T-cell (primary cell): ENCODE measurements at regions not wholly inside any gene's neighbourhood (a gene's known extent, or its start where the extent isn't known, plus 50 kb on each side); places are given as distances from the start of the nearest gene placed in this dataset.
A peak's percentile ranks its signal among the peaks of the same experiment; 100 is the strongest.

ENCODE experiments used
- ATAC-seq, 4 experiments: fragments of 200-7000 bp in 3 of 4; fragments of 150-1000 bp in 1 of 4; cut with Tn5 transposase; replicated peaks in 1 of 4; 1 replicate in 3 of 4; 2 replicates in 1 of 4; pipeline ENCODE4 v1.10.0; 2021; ENCODE audit warnings: moderate library complexity in 3 of 4, mild to moderate bottlenecking in 2 of 4, moderate number of reproducible peaks in 1 of 4
- CTCF ChIA-PET, 2 donors: fragments of 300-600 bp; sonication (Branson Sonifier 250); formaldehyde crosslinking; loops; one replicate each; lab custom pipeline; 2022; ENCODE audit warnings: antibody characterized with exemption in 2 of 2; lab: Charles Lee
- POLR2A ChIA-PET, 2 donors: fragments of 300-600 bp; sonication (Branson Sonifier 250); formaldehyde crosslinking; loops; one replicate each; lab custom pipeline; 2022; ENCODE audit warnings: antibody characterized with exemption in 2 of 2; lab: Charles Lee
- DNase-seq, 35 experiments: peaks; one replicate each; pipeline versions ENCODE4 v3.0.0 to v3.0.0-alpha.2; 2013 to 2023
- H3K27ac ChIP-seq: one replicate; pipeline ENCODE4 v1.5.1; 2013; ENCODE audit warnings: low read length
- H3K27me3 ChIP-seq, 2 experiments: replicated peaks in 1 of 2; 1 replicate in 1 of 2; 2 replicates in 1 of 2; pipeline versions ENCODE4 v1.6.1 to v1.7.0; 2013; ENCODE audit warnings: low read length in 1 of 2, mixed read lengths in 1 of 2; ENCODE audit not compliant: control insufficient read depth in 2 of 2, insufficient read depth in 2 of 2; ENCODE audit errors: extremely low read depth in 1 of 2
- H3K36me3 ChIP-seq, 2 donors: 1 replicate in 1 of 2; 2 replicates in 1 of 2; pipeline versions ENCODE4 v1.6.1 to v1.7.0; 2013; ENCODE audit warnings: low read length in 1 of 2; ENCODE audit not compliant: control insufficient read depth in 2 of 2, insufficient read depth in 1 of 2; ENCODE audit errors: extremely low read depth in 1 of 2
- H3K4me1 ChIP-seq, 2 experiments: 1 replicate in 1 of 2; 2 replicates in 1 of 2; pipeline versions ENCODE4 v1.6.1 to v1.7.0; 2013; ENCODE audit warnings: low read length in 2 of 2, mixed read lengths in 1 of 2; ENCODE audit not compliant: insufficient read depth in 2 of 2, control insufficient read depth in 1 of 2; ENCODE audit errors: extremely low read depth in 1 of 2
- H3K4me3 ChIP-seq, 2 donors: 1 replicate in 1 of 2; 2 replicates in 1 of 2; pipeline versions ENCODE4 v1.5.1 to v1.7.0; 2013; ENCODE audit warnings: mild to moderate bottlenecking in 2 of 2, low read length in 1 of 2, moderate library complexity in 1 of 2; ENCODE audit not compliant: control insufficient read depth in 1 of 2; ENCODE audit errors: extremely low read depth in 1 of 2
- H3K9me3 ChIP-seq: 2 replicates; pipeline ENCODE4 v1.7.0; 2013
- H3K27ac Mint-ChIP-seq, 2 donors: one replicate each; pipeline ENCODE4 v1.8.0; 2020 to 2021; ENCODE audit warnings: mild to moderate bottlenecking in 2 of 2, mixed read lengths in 2 of 2
- H3K27me3 Mint-ChIP-seq, 2 donors: one replicate each; pipeline ENCODE4 v1.8.0; 2021 to 2022; ENCODE audit warnings: mixed read lengths in 2 of 2
- H3K36me3 Mint-ChIP-seq: one replicate; pipeline ENCODE4 v1.8.0; 2021; ENCODE audit warnings: mixed read lengths
- H3K4me1 Mint-ChIP-seq, 3 donors: one replicate each; pipeline ENCODE4 v1.8.0; 2020 to 2022; ENCODE audit warnings: mixed read lengths in 3 of 3, mild to moderate bottlenecking in 1 of 3
- H3K4me3 Mint-ChIP-seq, 3 donors: one replicate each; pipeline ENCODE4 v1.8.0; 2020 to 2022; ENCODE audit warnings: mild to moderate bottlenecking in 3 of 3, mixed read lengths in 3 of 3, moderate library complexity in 3 of 3
- H3K9me3 Mint-ChIP-seq, 3 donors: one replicate each; pipeline ENCODE4 v1.8.0; 2020 to 2022; ENCODE audit warnings: mixed read lengths in 3 of 3
- WGBS: methylation state at CpG from one replicate; pipeline ENCODE4 v1.1.5; 2013; ENCODE audit warnings: missing lambda C conversion rate; ENCODE audit not compliant: insufficient coverage; 5-methylcytosine and 5-hydroxymethylcytosine counted together

DNA sequence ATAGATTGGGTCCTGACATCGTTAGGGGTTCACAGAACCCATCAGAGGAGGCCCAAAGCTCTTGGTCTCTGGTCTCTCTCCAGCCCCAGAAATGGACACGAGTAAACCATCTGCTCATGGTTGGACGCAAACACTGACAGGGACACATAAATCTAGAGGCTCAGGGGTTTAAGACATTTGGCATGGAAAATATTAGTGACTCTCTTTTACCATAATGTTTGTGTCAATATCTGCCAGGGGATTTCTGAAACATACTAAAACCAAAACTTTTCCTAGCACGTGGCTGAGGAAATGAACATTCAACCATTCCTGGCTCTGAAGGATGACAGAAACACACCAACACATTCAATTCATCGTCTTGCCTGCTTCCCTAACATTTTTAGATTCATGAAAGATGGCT lies 226.2 kb downstream of the SP3 start:
- CTCF ChIA-PET, result interaction anchor here in 1 of 2 donors (0.6 kb wide), 1 partner anchor 1681 kb away, joined by 3 read pairs; no protein-coding TSS in a partner anchor
- Histone ChIP-seq H3K36me3 (no peaks in the 10 kb centered on the region), H3K27ac (no peak overlapping the region), H3K27me3 (peaks cover 0 to 7% of the 10 kb centered on the region in 2 experiments), H3K9me3 (no peaks in the 10 kb centered on the region), H3K4me1 (no peaks in the 10 kb centered on the region), H3K4me3 (no peak overlapping the region)
- Mint-ChIP-seq H3K27me3 (peaks cover 17 to 27% of the 10 kb centered on the region in 2 donors), H3K27ac (no peak overlapping the region), H3K9me3 (peaks cover 2 to 4% (median 4%) of the 10 kb centered on the region in 3 donors), H3K4me1 (no peaks in the 10 kb centered on the region), H3K36me3 (no peaks in the 10 kb centered on the region), H3K4me3 (no peak overlapping the region)
- ATAC-seq (no peak), DNase-seq (no peak)
- WGBS, result 67% methylated on average over 1 of the region's 5 CpGs
- POLR2A ChIA-PET, result no interaction called here

DNA sequence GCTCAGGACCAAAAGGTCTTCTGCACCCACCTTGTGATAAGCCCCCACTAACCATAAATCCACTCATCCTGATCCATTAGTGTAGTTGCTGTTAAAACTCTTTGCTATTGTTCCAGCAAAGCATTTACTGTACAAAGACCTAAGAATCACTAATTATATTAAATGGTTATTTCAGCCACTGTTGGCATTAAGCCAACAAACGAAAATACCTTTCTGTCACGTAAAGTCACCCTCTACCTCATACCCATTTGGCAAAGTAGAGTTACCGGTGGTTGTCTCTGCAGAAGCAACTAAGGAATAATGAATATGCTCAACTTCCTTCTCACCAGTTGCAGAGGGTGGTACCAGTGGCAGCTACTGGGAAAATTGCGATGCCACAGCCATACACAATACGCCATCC lies 224.5 kb downstream of the SP3 start:
- Mint-ChIP-seq H3K9me3 (peaks cover 2 to 4% (median 4%) of the 10 kb centered on the region in 3 donors), H3K36me3 (no peaks in the 10 kb centered on the region), H3K27me3 (peaks cover 18 to 25% of the 10 kb centered on the region in 2 donors), H3K27ac (no peak overlapping the region), H3K4me3 (no peak overlapping the region), H3K4me1 (no peaks in the 10 kb centered on the region)
- CTCF ChIA-PET, result no interaction called here
- Histone ChIP-seq H3K36me3 (no peaks in the 10 kb centered on the region), H3K27me3 (peaks cover 0 to 9% of the 10 kb centered on the region in 2 experiments), H3K27ac (no peak overlapping the region), H3K4me3 (no peak overlapping the region), H3K9me3 (no peaks in the 10 kb centered on the region), H3K4me1 (no peaks in the 10 kb centered on the region)
- no peak for DNase-seq
- no peak for ATAC-seq
- POLR2A ChIA-PET, result no interaction called here
- WGBS, result no CpG with 5 or more reads among the region's 5 CpGs

DNA sequence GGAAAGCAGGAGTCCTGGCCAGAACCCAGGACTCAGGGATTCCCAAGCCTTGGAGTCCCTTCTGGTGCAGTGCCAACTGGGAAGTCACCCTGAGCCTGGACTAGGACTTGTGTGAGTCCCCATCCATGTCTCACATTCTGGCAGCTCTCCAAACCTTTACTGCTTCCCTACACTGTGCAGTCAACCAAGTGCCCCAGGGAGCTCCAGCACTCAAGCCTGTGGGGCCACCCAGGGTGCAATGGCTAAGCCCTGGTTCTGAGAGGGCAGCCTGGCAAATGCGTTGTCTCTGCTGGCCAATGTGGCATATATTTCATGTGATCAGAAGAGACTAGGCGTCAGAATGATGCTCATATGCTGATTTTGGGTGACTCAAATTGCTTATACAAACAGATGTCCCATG lies 223.4 kb downstream of the SP3 start:
- H3K4me1 Mint-ChIP-seq, result no peaks in the 10 kb centered on the region
- DNase-seq (no peak), ATAC-seq (no peak)
- H3K27ac Mint-ChIP-seq, result no peak overlapping the region
- H3K4me3 Mint-ChIP-seq, result no peak overlapping the region
- Histone ChIP-seq H3K27me3 (peaks cover 0 to 14% of the 10 kb centered on the region in 2 experiments), H3K27ac (no peak overlapping the region), H3K36me3 (no peaks in the 10 kb centered on the region), H3K4me1 (no peaks in the 10 kb centered on the region), H3K4me3 (no peak overlapping the region), H3K9me3 (no peaks in the 10 kb centered on the region)
- POLR2A ChIA-PET, result no interaction called here
- peaks cover 2 to 4% (median 4%) of the 10 kb centered on the region in 3 donors for H3K9me3 Mint-ChIP-seq
- CTCF ChIA-PET, result interaction anchor here in 1 of 2 donors (0.5 kb wide), 1 partner anchor 80 kb away, joined by 3 read pairs; no protein-coding TSS in a partner anchor
- H3K27me3 Mint-ChIP-seq, result peaks cover 25 to 34% of the 10 kb centered on the region in 2 donors
- 100% methylated on average over 1 of the region's 2 CpGs for WGBS
- no peaks in the 10 kb centered on the region for H3K36me3 Mint-ChIP-seq

DNA sequence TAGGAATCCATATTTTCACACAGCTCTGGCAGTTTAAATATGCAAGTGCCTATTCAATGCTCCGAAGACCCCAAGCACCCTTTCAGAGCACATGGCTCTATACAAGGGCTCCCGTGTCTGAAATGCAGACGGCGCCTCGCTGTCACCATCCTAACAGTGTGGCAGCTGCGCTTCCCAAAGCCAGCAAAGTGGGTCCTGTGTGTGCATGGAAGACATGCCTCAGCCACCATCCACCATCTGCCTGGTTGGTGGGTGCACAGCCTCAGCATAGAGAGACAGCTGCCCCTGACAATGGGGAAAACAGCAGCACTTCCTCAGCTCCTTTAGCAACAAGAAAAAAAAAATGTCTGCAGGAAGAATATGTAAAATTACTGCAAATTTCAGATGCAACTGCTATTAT lies 218.1 kb downstream of the SP3 start:
- no peaks in the 10 kb centered on the region for H3K9me3 ChIP-seq
- H3K27me3 ChIP-seq, result peaks cover 0 to 15% of the 10 kb centered on the region in 2 experiments
- H3K36me3 Mint-ChIP-seq, result no peaks in the 10 kb centered on the region
- H3K36me3 ChIP-seq, result no peaks in the 10 kb centered on the region
- peaks cover 29 to 38% of the 10 kb centered on the region in 2 donors for H3K27me3 Mint-ChIP-seq
- DNase-seq (no peak), ATAC-seq (no peak)
- H3K27ac Mint-ChIP-seq, result no peak overlapping the region
- no peaks in the 10 kb centered on the region for H3K9me3 Mint-ChIP-seq
- no peak overlapping the region for H3K27ac ChIP-seq
- no peaks in the 10 kb centered on the region for H3K4me1 Mint-ChIP-seq
- H3K4me1 ChIP-seq, result no peaks in the 10 kb centered on the region
- CTCF ChIA-PET, result no interaction called here
- H3K4me3 Mint-ChIP-seq, result no peak overlapping the region
- POLR2A ChIA-PET, result interaction anchor here in 1 of 2 donors (0.6 kb wide), 1 partner anchor 15 kb away, joined by 3 read pairs; no protein-coding TSS in a partner anchor
- WGBS, result 94% methylated on average over 6 of the region's 6 CpGs
- H3K4me3 ChIP-seq, result no peak overlapping the region

DNA sequence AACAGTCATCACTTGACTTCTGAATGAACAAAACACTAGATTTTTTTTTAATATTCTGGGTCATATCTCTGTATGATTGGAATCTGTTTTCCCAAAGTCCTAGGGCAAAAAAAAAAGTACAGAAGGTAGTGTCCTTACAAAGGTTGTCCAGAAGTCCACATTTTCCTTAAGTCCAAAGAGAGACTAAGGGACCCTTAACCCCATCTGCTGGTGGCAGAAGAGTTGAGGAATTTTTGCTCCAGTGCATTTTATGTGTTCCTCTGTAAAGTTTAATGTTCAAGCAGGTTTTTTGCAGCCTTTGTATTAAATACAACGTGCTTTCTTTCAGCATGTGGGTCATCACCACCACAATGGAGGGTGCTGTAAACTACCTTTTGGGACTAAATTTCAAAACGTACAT lies 215.9 kb downstream of the SP3 start:
- H3K4me3 Mint-ChIP-seq, result no peak overlapping the region
- H3K4me3 ChIP-seq, result no peak overlapping the region
- peaks cover 16 to 23% of the 10 kb centered on the region in 2 donors for H3K27me3 Mint-ChIP-seq
- POLR2A ChIA-PET, result no interaction called here
- H3K4me1 ChIP-seq, result no peaks in the 10 kb centered on the region
- H3K27ac Mint-ChIP-seq, result no peak overlapping the region
- CTCF ChIA-PET, result interaction anchor here in 1 of 2 donors (0.7 kb wide), 1 partner anchor 575 kb away, joined by 3 read pairs; no protein-coding TSS in a partner anchor
- no peaks in the 10 kb centered on the region for H3K36me3 Mint-ChIP-seq
- H3K27ac ChIP-seq, result no peak overlapping the region
- DNase-seq (no peak), ATAC-seq (no peak)
- H3K27me3 ChIP-seq, result peaks cover 0 to 11% of the 10 kb centered on the region in 2 experiments
- no peaks in the 10 kb centered on the region for H3K36me3 ChIP-seq
- H3K9me3 ChIP-seq, result no peaks in the 10 kb centered on the region
- no peaks in the 10 kb centered on the region for H3K9me3 Mint-ChIP-seq
- H3K4me1 Mint-ChIP-seq, result no peaks in the 10 kb centered on the region
- WGBS, result no CpG with 5 or more reads among the region's 2 CpGs

DNA sequence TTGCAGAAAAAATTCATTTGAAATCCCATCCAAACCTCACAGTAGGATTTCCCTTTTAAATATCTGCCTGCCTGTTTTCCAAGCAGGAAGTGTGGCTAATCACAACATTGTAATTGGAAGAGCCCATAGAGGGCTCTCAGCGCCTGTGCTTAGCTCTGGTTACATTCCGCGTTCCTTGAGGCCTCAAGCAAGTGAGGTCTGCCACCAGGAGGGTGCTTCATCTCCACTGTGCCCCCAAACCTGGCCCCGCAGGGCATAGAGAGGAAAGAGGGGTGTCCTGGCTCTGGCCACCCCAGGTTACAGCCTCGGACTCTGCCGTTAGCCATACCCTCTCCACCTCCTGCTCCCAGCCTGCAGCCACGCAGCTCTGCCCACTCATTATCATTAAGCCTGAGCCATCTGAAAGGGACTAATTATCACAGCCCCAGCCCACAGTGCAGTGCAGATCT lies 214.8 kb downstream of the SP3 start:
- Mint-ChIP-seq H3K9me3 (no peaks in the 10 kb centered on the region), H3K27ac (no peak overlapping the region), H3K36me3 (no peaks in the 10 kb centered on the region), H3K4me3 (no peak overlapping the region), H3K4me1 (no peaks in the 10 kb centered on the region), H3K27me3 (peaks cover 19 to 26% of the 10 kb centered on the region in 2 donors)
- ChIA-PET POLR2A (no interaction called here), CTCF (no interaction called here)
- DNase-seq (peak in 1 of 35 experiments; percentile 0), ATAC-seq (no peak)
- Histone ChIP-seq H3K36me3 (no peaks in the 10 kb centered on the region), H3K4me1 (no peaks in the 10 kb centered on the region), H3K27ac (no peak overlapping the region), H3K9me3 (no peaks in the 10 kb centered on the region), H3K4me3 (no peak overlapping the region), H3K27me3 (peaks cover 0 to 11% of the 10 kb centered on the region in 2 experiments)
- WGBS, result 78% methylated on average over 4 of the region's 7 CpGs
